SK-N-SH treated with all-trans-retinoic acid at 6 μM for 48 hours (cell line): ENCODE measurements at regions not wholly inside any gene's neighbourhood (a gene's known extent, or its start where the extent isn't known, plus 50 kb on each side); places are given as distances from the start of the nearest gene placed in this dataset.
"Not testable (repeated sequence)": the region's sequence is repeated elsewhere in the genome, so short reads cannot be mapped to it uniquely, and the experiment has no call there.

Source experiments
- ATAC-seq: fragments of 200-7000 bp; cut with Tn5 transposase; 3 replicates; pipeline ENCODE4 v1.9.1; 2020; ENCODE audit warnings: mild to moderate bottlenecking, moderate library complexity
- CREB5 ChIP-seq: fragments of 250-450 bp; sonication (Bioruptor Pico); IDR thresholded peaks from 2 replicates; pipeline ENCODE4 v1.5.1; 2020; ENCODE audit warnings: low read depth, mild to moderate bottlenecking, moderate library complexity
- TCF4 ChIP-seq: fragments of 250-450 bp; sonication (Bioruptor Pico); IDR thresholded peaks from 2 replicates; pipeline ENCODE4 v1.8.0; 2021; ENCODE audit warnings: mild to moderate bottlenecking, moderate library complexity, borderline replicate concordance
- ZFP3 ChIP-seq: fragments of 250-450 bp; sonication (Bioruptor Pico); IDR thresholded peaks from 2 replicates; pipeline ENCODE4 v1.5.0; 2020; ENCODE audit warnings: mild to moderate bottlenecking, moderate library complexity
- ZNF8 ChIP-seq: fragments of 450-650 bp; formaldehyde crosslinking; IDR thresholded peaks from 2 replicates; pipeline ENCODE4 v1.5.0; 2020; ENCODE audit warnings: mild to moderate bottlenecking, moderate library complexity

- TF ChIP-seq ZFP3 (CRISPR knock-in tag) (no peak), TCF4 (CRISPR knock-in tag) (no peak), ZNF8 (no peak), CREB5 (CRISPR knock-in tag) (no peak)
- TF ChIP-seq, all 23 proteins: peak for 0
Measured at GRCh38 chr2:182664212-182664611, 51.8 kb upstream of the DNAJC10 start (continued).

- not testable (repeated sequence) for ATAC-seq
- peak; percentile 41; the same call in 1 of the 2 replicates for TF ChIP-seq ZNF8
- TF ChIP-seq, all 23 proteins: peak for 1; not testable (repeated sequence) for 22
Measured at GRCh38 chr2:182665500-182665899, 50.6 kb upstream of the DNAJC10 start.
